ENCODE measurements at regions not wholly inside any gene's neighbourhood (a gene's known extent, or its start where the extent isn't known, plus 50 kb on each side); places are given as distances from the start of the nearest gene placed in this dataset.

DNA sequence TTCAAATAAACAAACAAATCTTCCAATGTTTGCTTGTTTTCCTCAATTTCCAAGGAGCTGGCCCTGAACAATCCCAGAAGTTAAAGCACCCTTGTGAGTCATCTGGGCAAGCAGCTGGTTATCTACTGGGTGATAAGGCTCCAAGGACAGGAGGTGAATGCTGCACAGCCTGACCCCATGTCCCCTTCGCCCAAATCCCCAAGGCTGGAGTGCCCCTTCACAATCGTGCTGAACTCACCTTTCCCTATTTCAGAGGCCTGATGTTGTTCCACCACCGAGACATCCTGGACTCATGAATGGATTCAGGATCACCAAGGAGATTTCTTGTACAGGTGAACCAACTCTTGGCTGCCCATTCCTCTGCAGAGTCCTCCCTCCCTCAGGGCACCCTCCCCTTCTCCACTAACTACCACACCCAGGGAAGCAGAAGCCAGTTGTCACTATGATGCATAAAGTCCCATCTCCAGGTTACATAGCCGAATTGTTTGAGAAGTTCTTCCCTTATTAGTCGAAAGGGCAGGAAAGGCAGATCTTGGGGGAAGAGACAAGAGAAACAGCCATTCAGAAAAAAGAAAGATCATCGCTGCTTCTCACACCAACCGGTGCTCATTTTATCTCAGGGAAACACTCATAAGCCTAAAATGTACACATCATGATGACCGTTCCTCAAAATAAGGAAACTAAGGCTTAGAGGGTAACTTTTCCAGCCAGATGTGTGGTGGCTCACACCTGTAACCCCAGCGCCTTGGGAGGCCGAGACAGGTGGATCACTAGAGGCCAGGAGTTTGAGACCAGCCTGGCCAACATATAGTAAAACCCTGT is 138.8 kb upstream of the RREB1 start:
- TF ChIP-seq, protein P1, sequence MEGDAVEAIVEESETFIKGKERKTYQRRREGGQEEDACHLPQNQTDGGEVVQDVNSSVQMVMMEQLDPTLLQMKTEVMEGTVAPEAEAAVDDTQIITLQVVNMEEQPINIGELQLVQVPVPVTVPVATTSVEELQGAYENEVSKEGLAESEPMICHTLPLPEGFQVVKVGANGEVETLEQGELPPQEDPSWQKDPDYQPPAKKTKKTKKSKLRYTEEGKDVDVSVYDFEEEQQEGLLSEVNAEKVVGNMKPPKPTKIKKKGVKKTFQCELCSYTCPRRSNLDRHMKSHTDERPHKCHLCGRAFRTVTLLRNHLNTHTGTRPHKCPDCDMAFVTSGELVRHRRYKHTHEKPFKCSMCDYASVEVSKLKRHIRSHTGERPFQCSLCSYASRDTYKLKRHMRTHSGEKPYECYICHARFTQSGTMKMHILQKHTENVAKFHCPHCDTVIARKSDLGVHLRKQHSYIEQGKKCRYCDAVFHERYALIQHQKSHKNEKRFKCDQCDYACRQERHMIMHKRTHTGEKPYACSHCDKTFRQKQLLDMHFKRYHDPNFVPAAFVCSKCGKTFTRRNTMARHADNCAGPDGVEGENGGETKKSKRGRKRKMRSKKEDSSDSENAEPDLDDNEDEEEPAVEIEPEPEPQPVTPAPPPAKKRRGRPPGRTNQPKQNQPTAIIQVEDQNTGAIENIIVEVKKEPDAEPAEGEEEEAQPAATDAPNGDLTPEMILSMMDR (IDR thresholded peaks at IDR 0.05; ENCODE audit: borderline replicate concordance): no peak
- intact Hi-C loops (cut with micrococcal nuclease): no loop called here
- no peak for DNase-seq
- Histone ChIP-seq H3K36me3 (no peaks in the 10 kb centered on the region), H3K4me3 (no peak overlapping the region), H3K9me3 (replicated peaks) (no peaks in the 10 kb centered on the region), H3K27ac (replicated peaks) (no peak overlapping the region), H3K4me1 (no peaks in the 10 kb centered on the region), H3K27me3 (ENCODE audit: low read depth) (no peaks in the 10 kb centered on the region)

DNA sequence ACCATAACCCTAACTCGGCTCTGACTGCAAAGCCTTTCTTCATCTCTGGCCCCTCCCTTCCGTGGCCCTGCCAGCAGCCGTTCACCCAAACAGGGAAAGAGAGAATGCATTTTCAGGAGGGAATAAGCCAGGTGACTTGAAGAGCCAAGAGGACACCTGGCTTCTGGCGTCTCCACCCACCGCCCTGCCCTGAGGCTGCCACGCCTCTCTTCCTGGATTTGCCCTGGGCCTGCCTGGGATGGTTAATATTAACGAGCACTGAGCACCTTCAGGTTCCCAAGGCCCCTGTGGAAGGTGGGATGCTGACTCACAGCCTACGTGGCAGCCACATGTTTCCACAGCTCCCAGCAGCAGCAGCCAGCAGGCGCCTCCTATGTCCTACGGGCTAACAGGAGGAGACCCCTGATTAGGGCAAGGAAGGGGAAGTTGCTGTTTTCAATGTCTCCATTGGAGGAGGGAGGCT is 138.0 kb upstream of the RREB1 start:
- intact Hi-C loops (cut with micrococcal nuclease): no loop called here

DNA sequence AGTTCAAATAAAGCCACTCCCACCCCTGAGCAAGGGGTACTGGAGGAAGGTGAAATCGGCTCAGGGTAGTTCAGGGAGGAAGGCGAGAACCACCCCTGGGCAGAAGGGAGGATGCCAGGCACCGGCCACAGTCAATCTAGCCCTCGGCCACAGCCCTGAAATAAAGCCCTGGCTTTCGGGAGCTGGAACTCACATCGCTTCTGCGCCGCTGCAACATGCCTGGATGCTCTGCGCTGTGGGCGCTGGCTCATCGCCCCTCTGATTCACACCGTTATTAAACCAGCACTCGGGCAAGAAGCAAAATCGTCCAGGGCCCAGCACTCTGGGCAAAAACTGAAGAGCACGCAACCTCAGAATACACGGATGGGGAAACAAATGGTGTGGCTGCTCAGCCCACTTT is 136.9 kb upstream of the RREB1 start:
- H3K36me3 ChIP-seq: no peaks in the 10 kb centered on the region
- TF ChIP-seq, protein P1 (IDR thresholded peaks at IDR 0.05; ENCODE audit: borderline replicate concordance): no peak
- H3K9me3 ChIP-seq (replicated peaks): no peaks in the 10 kb centered on the region
- H3K4me3 ChIP-seq: no peak overlapping the region
- no peaks in the 10 kb centered on the region for H3K27me3 ChIP-seq (ENCODE audit: low read depth)
- no peak overlapping the region for H3K27ac ChIP-seq (replicated peaks)
- intact Hi-C loops (cut with micrococcal nuclease): no loop called here
- peaks cover 10% of the 10 kb centered on the region for H3K4me1 ChIP-seq
- no peak for DNase-seq

More for the DNA sequence above, 138.0 kb upstream of the RREB1 start:
- Histone ChIP-seq H3K4me3 (no peak overlapping the region), H3K9me3 (replicated peaks) (no peaks in the 10 kb centered on the region), H3K36me3 (no peaks in the 10 kb centered on the region), H3K27ac (replicated peaks) (no peak overlapping the region), H3K27me3 (ENCODE audit: low read depth) (no peaks in the 10 kb centered on the region), H3K4me1 (peaks cover under 1% of the 10 kb centered on the region)
- no peak for DNase-seq
- TF ChIP-seq, protein P1 (IDR thresholded peaks at IDR 0.05; ENCODE audit: borderline replicate concordance): no peak

DNA sequence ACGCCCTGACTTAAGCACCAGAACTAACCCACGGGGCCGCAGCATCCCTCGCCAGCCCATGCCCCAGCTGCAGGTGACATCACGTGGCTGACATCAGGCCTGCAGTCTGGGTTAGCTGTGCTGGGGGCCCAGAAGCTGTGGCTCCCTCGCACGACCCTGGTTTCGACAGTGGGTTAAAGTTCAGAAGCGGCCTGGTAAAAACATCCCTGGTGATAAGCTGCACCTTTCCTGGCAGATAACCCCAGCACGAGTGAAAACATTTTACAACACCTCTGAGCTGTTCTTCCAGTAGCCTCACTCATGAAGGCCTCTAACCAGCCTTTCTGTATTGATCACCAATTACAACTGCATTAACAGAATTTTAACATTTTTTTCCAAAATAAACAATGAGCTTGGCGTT is 136.4 kb upstream of the RREB1 start:
- TF ChIP-seq, protein P1 (IDR thresholded peaks at IDR 0.05; ENCODE audit: borderline replicate concordance): no peak
- Histone ChIP-seq H3K9me3 (replicated peaks) (no peaks in the 10 kb centered on the region), H3K4me1 (peaks cover 15% of the 10 kb centered on the region), H3K27me3 (ENCODE audit: low read depth) (no peaks in the 10 kb centered on the region), H3K27ac (replicated peaks) (no peak overlapping the region), H3K4me3 (no peak overlapping the region), H3K36me3 (no peaks in the 10 kb centered on the region)
- intact Hi-C loops (cut with micrococcal nuclease): no loop called here
- DNase-seq: no peak

DNA sequence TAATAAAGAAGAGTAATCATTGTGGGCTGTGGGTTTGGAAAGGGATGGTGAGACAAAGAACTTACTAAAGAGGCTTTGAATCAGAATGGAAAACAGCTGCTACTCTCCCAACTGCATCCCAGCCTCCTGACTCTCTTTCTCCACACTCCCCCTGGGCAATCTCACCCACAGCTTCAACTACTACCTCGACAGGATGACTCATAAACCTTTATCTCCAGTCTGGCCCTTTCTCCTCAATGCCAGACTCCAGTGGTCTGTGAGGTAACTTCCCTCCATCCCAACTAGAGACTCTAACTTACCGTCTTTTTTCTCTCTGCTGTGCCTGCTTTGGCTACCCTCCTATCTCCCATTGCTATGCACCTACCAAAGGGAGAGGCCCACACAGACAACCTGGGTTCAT is 135.3 kb upstream of the RREB1 start:
- intact Hi-C loops (cut with micrococcal nuclease): no loop called here
- Histone ChIP-seq H3K36me3 (no peaks in the 10 kb centered on the region), H3K27ac (replicated peaks) (no peak overlapping the region), H3K4me3 (no peak overlapping the region), H3K27me3 (ENCODE audit: low read depth) (no peaks in the 10 kb centered on the region), H3K9me3 (replicated peaks) (no peaks in the 10 kb centered on the region), H3K4me1 (peaks cover 20% of the 10 kb centered on the region)
- DNase-seq: no peak
- TF ChIP-seq, protein P1 (IDR thresholded peaks at IDR 0.05; ENCODE audit: borderline replicate concordance): no peak

Data from left ventricle myocardium inferior (tissue), 1 donor.